SHP77 (cell line): ENCODE measurements at regions not wholly inside any gene's neighbourhood (a gene's known extent, or its start where the extent isn't known, plus 50 kb on each side); places are given as distances from the start of the nearest gene placed in this dataset.

Source experiments
- DNase-seq, 2 experiments: peaks; one replicate each; lab custom pipeline; 2025; lab: John Stamatoyannopoulos, UW

GRCh38 chr10:78299851-78300468 is 266.3 kb downstream of the RPS24 start:
- DNase-seq = no peak

- no peak for DNase-seq
Measured at GRCh38 chr10:78300526-78300925, 266.9 kb downstream of the RPS24 start.

- DNase-seq = no peak
Measured at GRCh38 chr10:78301481-78301880, 267.8 kb downstream of the RPS24 start.

GRCh38 chr10:78301891-78302738 is 268.5 kb downstream of the RPS24 start:
- no peak for DNase-seq

- DNase-seq = no peak
Measured at GRCh38 chr10:78302739-78302988, 269.0 kb downstream of the RPS24 start.

- peak; percentile 84 to 87 for DNase-seq
Measured at GRCh38 chr10:78302989-78303854, 269.6 kb downstream of the RPS24 start.

- DNase-seq = no peak
Measured at GRCh38 chr10:78304091-78305045, 270.7 kb downstream of the RPS24 start.

GRCh38 chr10:78305311-78305710 is 271.6 kb downstream of the RPS24 start:
- no peak for DNase-seq

- no peak for DNase-seq
Measured at GRCh38 chr10:78306358-78306757, 272.7 kb downstream of the RPS24 start.

GRCh38 chr10:78307576-78307975 is 273.9 kb downstream of the RPS24 start:
- DNase-seq = no peak

GRCh38 chr10:78309536-78310237 is 276.0 kb downstream of the RPS24 start:
- no peak for DNase-seq

- DNase-seq = no peak
Measured at GRCh38 chr10:78310481-78311080, 276.9 kb downstream of the RPS24 start.

GRCh38 chr10:78312197-78313047 is 278.8 kb downstream of the RPS24 start:
- DNase-seq = no peak

- DNase-seq = no peak
Measured at GRCh38 chr10:78313048-78313381, 279.4 kb downstream of the RPS24 start.

- DNase-seq = no peak
Measured at GRCh38 chr10:78313636-78314035, 280.0 kb downstream of the RPS24 start.

GRCh38 chr10:78314651-78315050 is 281.0 kb downstream of the RPS24 start:
- no peak for DNase-seq

- no peak for DNase-seq
Measured at GRCh38 chr10:78316451-78316931, 282.8 kb downstream of the RPS24 start.

- DNase-seq = no peak
Measured at GRCh38 chr10:78318305-78318704, 284.6 kb downstream of the RPS24 start.

GRCh38 chr10:78319371-78319770 is 285.7 kb downstream of the RPS24 start:
- no peak for DNase-seq

GRCh38 chr10:78319841-78320240 is 286.2 kb downstream of the RPS24 start:
- DNase-seq = no peak
